GM10266 (cell line): ENCODE measurements at regions not wholly inside any gene's neighbourhood (a gene's known extent, or its start where the extent isn't known, plus 50 kb on each side); places are given as distances from the start of the nearest gene placed in this dataset.
"Not testable (repeated sequence)": the region's sequence is repeated elsewhere in the genome, so short reads cannot be mapped to it uniquely, and the experiment has no call there.

Experiments used
- DNase-seq: peaks from one replicate; pipeline ENCODE4 v3.0.0; 2012; ENCODE audit errors: extremely low spot score
- CTCF ChIP-seq: IDR thresholded peaks from 2 replicates; pipeline ENCODE4 v1.5.1; 2012; ENCODE audit warnings: mild to moderate bottlenecking, low read depth; ENCODE audit not compliant: control insufficient read depth, insufficient read depth; ENCODE audit errors: missing control alignments

- TF ChIP-seq CTCF = no peak
- DNase-seq = no peak
Measured at GRCh38 chr9:108779551-108780325, 76.0 kb downstream of the ACTL7B start.

- no peak for TF ChIP-seq CTCF
- DNase-seq = no peak
Measured at GRCh38 chr9:108776920-108777639, 78.7 kb downstream of the ACTL7B start.

GRCh38 chr9:108775901-108776306 is 79.9 kb downstream of the ACTL7B start:
- no peak for DNase-seq
- TF ChIP-seq CTCF = no peak

- DNase-seq = not testable (repeated sequence)
Measured at GRCh38 chr9:108774088-108774487, 81.7 kb downstream of the ACTL7B start.

- DNase-seq = no peak
- no peak for TF ChIP-seq CTCF
Measured at GRCh38 chr9:108772301-108772894, 83.4 kb downstream of the ACTL7B start.

GRCh38 chr9:108768744-108769143 is 87.0 kb downstream of the ACTL7B start:
- DNase-seq = no peak
- TF ChIP-seq CTCF = no peak

GRCh38 chr9:108766626-108767161 is 89.1 kb downstream of the ACTL7B start:
- TF ChIP-seq CTCF = no peak
- no peak for DNase-seq
